ENCODE measurements at regions not wholly inside any gene's neighbourhood (a gene's known extent, or its start where the extent isn't known, plus 50 kb on each side); places are given as distances from the start of the nearest gene placed in this dataset.

GRCh38 chr2:195606179-195606578, 50.8 kb upstream of the SLC39A10 start:
- no peaks in the 10 kb centered on the region for H3K36me3 Mint-ChIP-seq
- no peak overlapping the region for H3K27ac Mint-ChIP-seq
- no peak for ATAC-seq (replicated peaks)
- no peak for DNase-seq
- no peak overlapping the region for H3K4me3 Mint-ChIP-seq
- peaks cover 15 to 31% of the 10 kb centered on the region in 2 donors for H3K4me1 Mint-ChIP-seq
- H3K9me3 Mint-ChIP-seq: no peaks in the 10 kb centered on the region
- H3K27me3 Mint-ChIP-seq: no peaks in the 10 kb centered on the region

- Mint-ChIP-seq H3K27me3 (no peaks in the 10 kb centered on the region), H3K27ac (no peak overlapping the region), H3K9me3 (no peaks in the 10 kb centered on the region), H3K36me3 (no peaks in the 10 kb centered on the region), H3K4me3 (no peak overlapping the region), H3K4me1 (peaks cover 9 to 22% of the 10 kb centered on the region in 2 donors)
- DNase-seq (no peak), ATAC-seq (replicated peaks) (peak in 1 of 2 donors; percentile 34)
Measured at GRCh38 chr2:195604706-195605105, 52.3 kb upstream of the SLC39A10 start.

GRCh38 chr2:195603998-195604397, 53.0 kb upstream of the SLC39A10 start:
- no peak for DNase-seq
- no peaks in the 10 kb centered on the region for H3K36me3 Mint-ChIP-seq
- no peaks in the 10 kb centered on the region for H3K9me3 Mint-ChIP-seq
- H3K4me1 Mint-ChIP-seq: peaks cover 6 to 21% of the 10 kb centered on the region in 2 donors
- H3K4me3 Mint-ChIP-seq: no peak overlapping the region
- H3K27ac Mint-ChIP-seq: no peak overlapping the region
- ATAC-seq (replicated peaks): no peak
- H3K27me3 Mint-ChIP-seq: no peaks in the 10 kb centered on the region

- H3K4me1 Mint-ChIP-seq: peaks cover 6 to 21% of the 10 kb centered on the region in 2 donors
- no peak for ATAC-seq (replicated peaks)
Measured at GRCh38 chr2:195603408-195603807, 53.6 kb upstream of the SLC39A10 start.

GRCh38 chr2:195602687-195603086, 54.3 kb upstream of the SLC39A10 start:
- no peaks in the 10 kb centered on the region for H3K36me3 Mint-ChIP-seq
- no peak overlapping the region for H3K4me3 Mint-ChIP-seq
- no peaks in the 10 kb centered on the region for H3K27me3 Mint-ChIP-seq
- peaks cover 6 to 21% of the 10 kb centered on the region in 2 donors for H3K4me1 Mint-ChIP-seq
- ATAC-seq (replicated peaks) (no peak), DNase-seq (no peak)
- no peak overlapping the region for H3K27ac Mint-ChIP-seq
- H3K9me3 Mint-ChIP-seq: no peaks in the 10 kb centered on the region

More at GRCh38 chr2:195603408-195603807, 53.6 kb upstream of the SLC39A10 start:
- Mint-ChIP-seq H3K36me3 (no peaks in the 10 kb centered on the region), H3K9me3 (no peaks in the 10 kb centered on the region), H3K27me3 (no peaks in the 10 kb centered on the region), H3K27ac (no peak overlapping the region), H3K4me3 (no peak overlapping the region)
- no peak for DNase-seq

- Mint-ChIP-seq H3K27ac (peak overlapping the region; percentile 53), H3K4me1 (peaks cover 9 to 24% of the 10 kb centered on the region in 2 donors), H3K27me3 (no peaks in the 10 kb centered on the region), H3K4me3 (no peak overlapping the region), H3K9me3 (no peaks in the 10 kb centered on the region), H3K36me3 (no peaks in the 10 kb centered on the region)
- DNase-seq (no peak), ATAC-seq (replicated peaks) (no peak)
Measured at GRCh38 chr2:195601361-195601760, 55.7 kb upstream of the SLC39A10 start.

- no peaks in the 10 kb centered on the region for H3K36me3 Mint-ChIP-seq
- H3K27me3 Mint-ChIP-seq: no peaks in the 10 kb centered on the region
- no peaks in the 10 kb centered on the region for H3K9me3 Mint-ChIP-seq
- H3K4me1 Mint-ChIP-seq: peaks cover 12 to 27% of the 10 kb centered on the region in 2 donors
- DNase-seq (no peak), ATAC-seq (replicated peaks) (no peak)
- H3K4me3 Mint-ChIP-seq: no peak overlapping the region
- no peak overlapping the region for H3K27ac Mint-ChIP-seq
Measured at GRCh38 chr2:195600778-195601177, 56.2 kb upstream of the SLC39A10 start.

GRCh38 chr2:195596840-195597239, 60.2 kb upstream of the SLC39A10 start:
- H3K36me3 Mint-ChIP-seq: peaks cover 0 to 3% of the 10 kb centered on the region in 2 donors
- peak overlapping the region in 1 of 2 donors; percentile 14 for H3K4me3 Mint-ChIP-seq
- peaks cover 13 to 35% of the 10 kb centered on the region in 2 donors for H3K4me1 Mint-ChIP-seq
- peaks cover 0 to 5% of the 10 kb centered on the region in 2 donors for H3K9me3 Mint-ChIP-seq
- H3K27me3 Mint-ChIP-seq: no peaks in the 10 kb centered on the region
- H3K27ac Mint-ChIP-seq: no peak overlapping the region
- DNase-seq: no peak
- ATAC-seq (replicated peaks): no peak

GRCh38 chr2:195595825-195596224, 61.2 kb upstream of the SLC39A10 start:
- H3K4me1 Mint-ChIP-seq: peaks cover 13 to 25% of the 10 kb centered on the region in 2 donors
- peaks cover 0 to 3% of the 10 kb centered on the region in 2 donors for H3K36me3 Mint-ChIP-seq
- ATAC-seq (replicated peaks) (peak; percentile 92 to 96), DNase-seq (peak; percentile 5)
- H3K27ac Mint-ChIP-seq: no peak overlapping the region
- H3K27me3 Mint-ChIP-seq: no peaks in the 10 kb centered on the region
- H3K9me3 Mint-ChIP-seq: peaks cover 0 to 5% of the 10 kb centered on the region in 2 donors
- H3K4me3 Mint-ChIP-seq: peak overlapping the region in 1 of 2 donors; percentile 33

- no peak overlapping the region for H3K27ac Mint-ChIP-seq
- H3K9me3 Mint-ChIP-seq: peaks cover 0 to 5% of the 10 kb centered on the region in 2 donors
- DNase-seq (no peak), ATAC-seq (replicated peaks) (no peak)
- peaks cover 13 to 24% of the 10 kb centered on the region in 2 donors for H3K4me1 Mint-ChIP-seq
- H3K27me3 Mint-ChIP-seq: no peaks in the 10 kb centered on the region
- peak overlapping the region; percentile 2 to 33 for H3K4me3 Mint-ChIP-seq
- peaks cover 0 to 3% of the 10 kb centered on the region in 2 donors for H3K36me3 Mint-ChIP-seq
Measured at GRCh38 chr2:195594919-195595694, 61.9 kb upstream of the SLC39A10 start.

GRCh38 chr2:195594248-195594647, 62.8 kb upstream of the SLC39A10 start:
- no peak overlapping the region for H3K4me3 Mint-ChIP-seq
- DNase-seq (no peak), ATAC-seq (replicated peaks) (no peak)
- no peaks in the 10 kb centered on the region for H3K27me3 Mint-ChIP-seq
- peaks cover 0 to 3% of the 10 kb centered on the region in 2 donors for H3K36me3 Mint-ChIP-seq
- peaks cover 16 to 24% of the 10 kb centered on the region in 2 donors for H3K4me1 Mint-ChIP-seq
- H3K27ac Mint-ChIP-seq: no peak overlapping the region
- H3K9me3 Mint-ChIP-seq: peaks cover 0 to 5% of the 10 kb centered on the region in 2 donors

GRCh38 chr2:195592105-195592504, 64.9 kb upstream of the SLC39A10 start:
- Mint-ChIP-seq H3K4me3 (no peak overlapping the region), H3K27me3 (no peaks in the 10 kb centered on the region), H3K4me1 (peaks cover 16 to 24% of the 10 kb centered on the region in 2 donors), H3K9me3 (peaks cover 0 to 5% of the 10 kb centered on the region in 2 donors), H3K27ac (no peak overlapping the region), H3K36me3 (peaks cover 0 to 3% of the 10 kb centered on the region in 2 donors)
- ATAC-seq (replicated peaks) (no peak), DNase-seq (no peak)

GRCh38 chr2:195590861-195591205, 66.2 kb upstream of the SLC39A10 start:
- peaks cover 0 to 3% of the 10 kb centered on the region in 2 donors for H3K36me3 Mint-ChIP-seq
- H3K27me3 Mint-ChIP-seq: no peaks in the 10 kb centered on the region
- H3K27ac Mint-ChIP-seq: no peak overlapping the region
- no peak for ATAC-seq (replicated peaks)
- peaks cover 7 to 13% of the 10 kb centered on the region in 2 donors for H3K4me1 Mint-ChIP-seq
- peaks cover 0 to 5% of the 10 kb centered on the region in 2 donors for H3K9me3 Mint-ChIP-seq
- no peak for DNase-seq
- no peak overlapping the region for H3K4me3 Mint-ChIP-seq

- Mint-ChIP-seq H3K4me3 (no peak overlapping the region), H3K4me1 (peaks cover 3 to 8% of the 10 kb centered on the region in 2 donors), H3K9me3 (peaks cover 0 to 2% of the 10 kb centered on the region in 2 donors), H3K36me3 (no peaks in the 10 kb centered on the region), H3K27ac (no peak overlapping the region), H3K27me3 (no peaks in the 10 kb centered on the region)
- DNase-seq: no peak
- ATAC-seq (replicated peaks): no peak
Measured at GRCh38 chr2:195590199-195590860, 66.7 kb upstream of the SLC39A10 start.

GRCh38 chr2:195587966-195588365, 69.1 kb upstream of the SLC39A10 start:
- ATAC-seq (replicated peaks) (no peak), DNase-seq (no peak)
- Mint-ChIP-seq H3K9me3 (no peaks in the 10 kb centered on the region), H3K4me3 (no peak overlapping the region), H3K27ac (no peak overlapping the region), H3K27me3 (no peaks in the 10 kb centered on the region), H3K36me3 (no peaks in the 10 kb centered on the region), H3K4me1 (peaks cover 0 to 3% of the 10 kb centered on the region in 2 donors)
